GM18498 (cell line): ENCODE measurements at regions not wholly inside any gene's neighbourhood (a gene's known extent, or its start where the extent isn't known, plus 50 kb on each side); places are given as distances from the start of the nearest gene placed in this dataset.
"Not testable (repeated sequence)": the region's sequence is repeated elsewhere in the genome, so short reads cannot be mapped to it uniquely, and the experiment has no call there.

ENCODE experiments used
- ATAC-seq: cut with Tn5 transposase; IDR thresholded peaks from one replicate; pipeline ENCODE4 v1.9.1; 2021; ENCODE audit warnings: mild to moderate bottlenecking, moderate library complexity; ENCODE audit not compliant: unreplicated experiment

- no peak for ATAC-seq
These were observed 357.6 kb upstream of the SOX2 start for GRCh38 chr3:181354140-181354539.

DNA sequence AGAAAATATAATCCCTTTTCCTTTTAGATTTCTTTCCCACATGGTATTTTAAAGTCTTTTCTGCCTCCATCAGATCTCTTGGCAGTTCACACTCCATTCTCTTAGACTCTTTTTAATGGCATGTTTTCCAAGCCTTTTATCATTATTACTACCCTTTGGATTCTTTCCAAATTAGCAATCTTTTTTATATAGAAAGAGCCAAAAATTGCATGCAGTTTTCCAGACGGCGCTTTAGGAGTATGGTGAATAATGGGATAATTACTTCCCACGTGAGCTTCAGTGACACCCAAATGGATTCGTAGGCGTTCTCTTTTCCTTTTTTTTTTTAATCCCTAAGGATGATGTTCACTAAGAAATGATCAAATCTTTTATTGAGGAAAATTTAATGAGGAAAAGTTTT, 354.8 kb upstream of the DNAJC19 start:
- ATAC-seq, result no peak

GRCh38 chr3:181336597-181336996, 347.1 kb upstream of the DNAJC19 start:
- no peak for ATAC-seq

- no peak for ATAC-seq
These were observed 343.9 kb upstream of the DNAJC19 start for GRCh38 chr3:181333394-181333793.

GRCh38 chr3:181330821-181331563, 341.5 kb upstream of the DNAJC19 start:
- ATAC-seq, result no peak

DNA sequence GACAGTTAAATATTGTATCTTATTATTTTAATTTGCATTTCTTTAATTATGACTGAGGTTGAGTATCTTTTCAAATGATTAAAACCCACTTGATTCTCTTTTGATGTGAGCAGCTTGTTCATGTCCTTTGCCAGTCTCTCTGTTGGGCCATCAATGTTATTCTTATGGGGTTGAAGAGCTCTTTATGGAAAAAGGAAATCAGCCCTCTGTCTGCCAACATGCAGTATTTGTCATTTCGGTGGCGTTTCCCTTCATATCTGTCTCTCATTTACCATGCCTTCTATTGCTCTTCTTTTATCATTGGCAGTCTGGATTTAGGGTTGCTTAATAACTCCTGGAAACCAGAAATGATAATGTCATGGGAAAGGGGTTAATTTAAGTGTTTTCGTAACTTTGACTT, 340.7 kb upstream of the DNAJC19 start:
- ATAC-seq, result no peak

DNA sequence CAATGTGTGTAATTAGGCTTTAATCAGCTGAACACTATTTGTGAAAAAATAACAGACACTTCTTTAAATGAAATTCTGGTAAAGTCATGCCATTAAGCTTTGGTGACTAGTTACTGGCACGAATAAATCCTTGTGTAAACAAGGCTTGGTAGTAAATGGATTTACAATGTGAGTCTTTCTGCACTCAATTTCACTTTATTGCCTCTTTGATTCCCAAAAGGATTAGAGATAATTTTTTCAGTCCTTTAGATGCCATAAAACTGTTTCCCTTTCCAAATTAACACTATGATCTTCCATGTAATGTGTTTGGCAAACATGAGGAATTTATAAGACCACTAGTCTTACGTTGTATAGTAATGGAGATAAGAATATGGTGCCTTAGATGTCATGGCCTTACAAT, 339.5 kb upstream of the DNAJC19 start:
- no peak for ATAC-seq

GRCh38 chr3:181328346-181328745, 338.8 kb upstream of the DNAJC19 start:
- ATAC-seq, result no peak

DNA sequence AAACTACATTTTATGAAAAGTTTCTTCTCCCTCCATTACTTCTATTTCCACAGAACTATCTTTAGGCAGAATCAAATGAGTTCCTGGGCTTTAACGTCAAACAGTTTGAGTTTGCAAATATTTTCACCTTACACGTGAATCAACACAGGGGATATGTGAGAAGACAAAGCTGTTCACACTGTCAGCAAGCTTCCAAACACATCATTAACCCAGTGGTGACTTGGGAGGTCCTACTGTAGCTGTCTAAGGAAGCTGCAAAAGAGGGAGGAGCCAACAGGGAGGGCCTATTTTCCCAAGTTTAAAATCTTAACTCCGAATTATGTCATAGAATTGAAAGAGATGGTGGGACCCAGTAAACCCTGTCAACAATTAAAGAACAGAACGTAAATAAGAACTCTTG, 337.8 kb upstream of the DNAJC19 start:
- ATAC-seq, result no peak

GRCh38 chr3:181326637-181327223, 337.2 kb upstream of the DNAJC19 start:
- no peak for ATAC-seq

DNA sequence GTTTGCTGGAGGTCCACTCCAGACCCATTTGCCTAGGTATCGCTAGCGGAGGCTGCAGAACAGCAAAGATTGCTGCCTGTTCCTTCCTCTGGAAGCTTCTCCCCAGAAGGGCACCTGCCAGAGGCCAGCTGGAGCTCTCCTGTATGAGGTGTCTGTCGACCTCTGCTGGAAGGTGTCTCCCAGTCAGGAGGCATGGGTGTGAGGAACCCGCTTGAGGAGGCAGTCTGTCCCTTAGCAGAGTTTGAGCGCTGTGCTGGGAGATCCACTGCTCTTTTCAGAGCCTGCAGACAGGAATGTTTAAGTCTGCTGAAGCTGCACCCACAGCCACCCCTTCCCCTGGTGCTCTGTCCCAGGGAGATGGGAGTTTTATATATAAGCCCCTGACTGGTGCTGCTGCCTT, 335.0 kb upstream of the DNAJC19 start:
- not testable (repeated sequence) for ATAC-seq

- no peak for ATAC-seq
These were observed 328.8 kb upstream of the DNAJC19 start for GRCh38 chr3:181318321-181318720.

- ATAC-seq, result no peak
These were observed 328.0 kb upstream of the DNAJC19 start for GRCh38 chr3:181317508-181317907.

DNA sequence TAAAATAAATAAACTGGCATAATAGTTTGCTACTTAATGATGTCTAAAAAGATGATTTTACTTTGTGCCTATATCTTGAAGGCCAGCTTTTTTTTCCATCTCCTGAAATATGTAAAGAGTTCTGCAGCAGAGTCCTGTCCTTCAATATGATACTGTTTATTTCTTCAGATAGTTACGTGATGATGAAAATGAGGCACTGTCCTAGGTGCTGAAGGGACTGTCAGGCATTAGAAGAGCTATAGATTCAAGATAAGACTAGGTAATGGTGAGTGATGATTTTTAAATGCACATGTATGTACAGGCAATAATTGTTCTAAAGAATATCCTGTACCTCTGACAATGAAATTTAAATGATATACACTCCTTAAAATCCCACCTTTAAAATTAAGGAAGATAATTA, 326.9 kb upstream of the DNAJC19 start:
- ATAC-seq, result no peak

DNA sequence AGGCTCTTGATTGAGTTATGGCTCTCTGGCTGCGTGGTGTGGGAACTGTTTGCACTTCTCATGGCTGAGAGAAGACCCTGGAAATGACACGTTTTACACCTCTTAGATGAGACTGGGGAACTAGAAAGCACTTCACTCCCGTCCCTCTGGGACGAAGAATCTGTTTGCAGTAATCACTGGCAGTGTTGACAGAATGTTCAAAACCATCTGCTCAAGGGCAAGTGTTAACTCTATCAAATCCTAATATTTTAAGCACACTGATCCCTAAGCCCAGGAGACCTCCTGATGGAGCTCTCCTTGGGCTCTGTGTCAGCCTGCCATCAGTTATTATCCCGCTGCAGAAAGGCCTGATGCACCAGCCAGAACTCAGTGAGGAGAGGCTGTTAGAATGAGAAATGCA, 323.8 kb upstream of the DNAJC19 start:
- ATAC-seq, result no peak

DNA sequence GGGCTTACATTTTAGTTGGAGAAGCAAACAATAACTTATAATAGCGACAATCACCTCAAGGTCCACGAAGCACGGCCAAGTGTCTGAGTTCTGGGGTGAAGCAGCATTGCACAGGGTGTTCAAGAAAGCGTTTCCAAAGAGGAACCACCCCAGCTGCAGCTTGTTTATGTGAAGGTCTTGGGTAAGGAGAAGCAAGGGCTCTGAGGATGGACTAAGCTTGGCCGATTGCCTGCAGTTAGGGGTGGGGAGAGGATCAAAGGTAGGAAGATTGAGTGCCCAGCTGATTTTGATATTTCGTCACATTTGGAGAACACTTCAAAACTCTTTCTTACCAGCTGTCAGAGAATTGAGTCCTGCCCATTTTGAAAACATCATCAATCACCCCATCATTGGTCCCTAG, 321.6 kb upstream of the DNAJC19 start:
- no peak for ATAC-seq

DNA sequence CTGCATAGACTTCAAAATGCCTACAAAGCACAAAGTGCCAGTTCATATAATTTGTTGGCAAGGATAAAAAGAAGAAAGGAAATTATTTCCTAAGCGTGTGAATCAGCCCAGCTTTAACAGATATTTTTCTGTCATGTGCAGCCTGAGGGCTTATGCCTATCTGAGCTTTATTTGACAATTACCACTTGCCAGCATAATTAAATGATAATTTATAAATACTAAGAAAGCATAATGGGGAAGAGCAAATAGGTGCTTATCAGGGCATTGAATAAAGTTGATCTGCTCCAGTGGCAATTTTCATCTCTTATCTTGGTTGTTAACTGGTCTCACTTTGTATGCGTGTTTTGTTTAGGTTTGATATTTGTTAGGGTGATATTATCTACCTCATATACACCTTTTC, 313.4 kb upstream of the DNAJC19 start:
- no peak for ATAC-seq

DNA sequence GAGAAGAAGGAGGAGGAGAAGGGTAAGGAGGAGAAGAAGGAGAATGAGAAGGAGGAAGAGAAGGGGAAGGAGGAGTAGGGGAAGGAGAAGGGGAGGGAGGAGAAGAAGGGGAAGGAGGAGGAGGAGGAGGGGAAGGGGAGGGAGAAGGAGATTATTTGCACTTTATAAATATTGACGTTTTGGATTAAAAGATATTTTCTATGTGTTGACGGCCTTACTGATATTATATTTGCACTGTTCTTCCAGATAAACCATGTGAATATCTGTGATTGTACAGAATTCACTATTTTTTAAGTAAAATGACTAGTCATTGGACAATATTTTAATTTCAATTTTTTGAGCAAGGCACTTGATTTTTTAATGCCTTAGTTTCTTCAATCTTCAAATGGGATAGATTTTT, 310.5 kb upstream of the DNAJC19 start:
- ATAC-seq, result no peak

DNA sequence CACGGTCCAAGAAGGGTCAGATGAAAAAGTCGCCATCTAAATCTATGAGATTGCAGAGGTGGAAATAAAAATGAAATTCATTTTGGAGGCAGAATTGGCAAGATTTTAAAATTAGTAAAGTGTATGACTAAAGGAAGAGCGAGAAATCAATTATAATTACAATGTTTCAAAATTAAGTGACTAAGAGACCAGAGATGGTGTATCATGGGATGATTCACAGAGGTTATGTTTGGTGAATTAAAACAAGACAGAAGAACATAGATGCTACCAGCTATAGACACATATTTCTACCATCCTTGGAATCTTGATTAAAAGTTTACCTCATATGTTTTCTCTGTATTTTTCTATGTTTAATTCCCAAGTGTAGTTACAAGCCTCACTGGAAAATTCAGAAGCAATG, 308.9 kb upstream of the DNAJC19 start:
- no peak for ATAC-seq

DNA sequence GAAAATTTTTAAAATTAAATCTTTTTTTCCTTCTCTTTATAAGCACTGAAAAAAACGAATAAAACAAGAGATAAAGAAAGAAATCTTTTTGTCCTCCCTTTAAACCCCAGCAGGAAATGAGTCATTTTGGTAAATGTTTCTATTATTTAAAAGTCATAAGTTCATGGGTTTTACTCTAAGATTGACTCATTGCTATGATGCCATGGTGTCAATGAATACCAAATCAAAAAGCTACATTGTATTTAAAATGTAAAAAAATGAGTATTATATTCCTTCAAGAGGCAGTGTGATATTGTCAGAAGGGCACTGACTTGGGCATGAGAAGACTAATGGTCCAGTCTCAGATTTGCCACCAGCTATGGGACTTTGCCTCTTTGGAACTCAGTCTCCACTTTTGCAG, 303.4 kb upstream of the DNAJC19 start:
- peak; percentile 70 for ATAC-seq

GRCh38 chr3:181290941-181291340, 301.4 kb upstream of the DNAJC19 start:
- ATAC-seq, result no peak

DNA sequence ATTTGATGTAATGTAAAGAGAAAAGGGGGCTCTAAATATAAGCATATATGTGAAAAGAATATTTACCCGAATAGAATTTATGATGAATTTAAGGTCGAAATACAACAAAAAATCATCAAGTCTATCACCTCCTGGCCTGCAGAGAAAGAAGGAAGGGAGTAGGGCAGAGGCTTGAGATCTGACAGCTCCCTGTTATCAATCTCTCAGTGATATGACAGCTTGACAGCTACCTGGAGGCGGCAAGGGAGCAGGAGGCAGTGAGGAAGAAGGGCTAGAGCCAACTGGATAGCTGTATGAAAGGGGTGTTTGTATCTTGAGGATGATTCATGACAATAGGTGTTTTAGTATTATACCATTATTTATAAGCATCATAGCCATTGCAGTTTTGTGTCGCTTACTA, 299.8 kb upstream of the DNAJC19 start:
- no peak for ATAC-seq

DNA sequence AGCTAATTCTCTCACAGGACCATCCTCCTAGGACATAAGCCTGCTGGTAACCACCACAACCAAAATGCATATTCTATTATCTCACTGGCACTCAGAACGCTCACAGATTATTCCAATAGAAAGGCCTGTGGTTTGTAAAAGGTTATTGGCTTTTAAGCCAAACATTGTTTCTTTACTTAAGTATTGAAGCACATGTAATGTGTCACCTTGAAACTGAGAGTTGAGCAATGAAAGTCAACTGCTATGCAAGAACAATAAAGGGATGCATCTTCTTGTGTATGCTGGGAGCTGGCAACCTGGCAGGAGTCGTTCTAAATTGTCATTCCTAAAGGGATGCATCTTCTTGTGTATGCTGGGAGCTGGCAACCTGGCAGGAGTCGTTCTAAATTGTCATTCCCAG, 298.6 kb upstream of the DNAJC19 start:
- ATAC-seq, result no peak
